PC-9 (cell line): ENCODE measurements at regions not wholly inside any gene's neighbourhood (a gene's known extent, or its start where the extent isn't known, plus 50 kb on each side); places are given as distances from the start of the nearest gene placed in this dataset.

Experiments used
- BruUV-seq: library from RNA; stranded (reverse); fragments of 400-500 nt; replicated peaks from 2 replicates; lab custom pipeline; 2021; lab: Mats Ljungman, UMichigan
- CTCF ChIA-PET: fragments of 300-600 bp; sonication (Branson Sonifier 250); formaldehyde crosslinking; loops from one replicate; lab custom pipeline; 2022; ENCODE audit warnings: antibody characterized with exemption; lab: Charles Lee
- POLR2A ChIA-PET: fragments of 300-600 bp; sonication (Branson Sonifier 250); formaldehyde crosslinking; loops from one replicate; lab custom pipeline; 2022; ENCODE audit warnings: antibody characterized with exemption; ENCODE audit not compliant: unreplicated experiment; lab: Charles Lee
- DNase-seq, 2 experiments: peaks; one replicate each; pipeline versions ENCODE4 v3.0.0 to v3.0.0-alpha.2; 2015 to 2022; ENCODE audit warnings: mixed read lengths in 1 of 2
- H2AFZ ChIP-seq: fragments of 200-600 bp; sonication (generic); 2 replicates; pipeline ENCODE4 v1.8.1; 2017; ENCODE audit warnings: antibody characterized with exemption
- H3F3A ChIP-seq: fragments of 200-600 bp; sonication (generic); 2 replicates; pipeline ENCODE4 v1.8.1; 2017; ENCODE audit warnings: antibody characterized with exemption, mild to moderate bottlenecking, low read depth; ENCODE audit not compliant: insufficient read depth
- H3K27ac ChIP-seq: fragments of 200-600 bp; sonication (generic); 2 replicates; pipeline ENCODE4 v1.6.1; 2016; ENCODE audit warnings: mixed run types
- H3K27me3 ChIP-seq: fragments of 200-600 bp; sonication (generic); 2 replicates; pipeline ENCODE4 v1.6.1; 2016; ENCODE audit warnings: low read depth, mixed run types; ENCODE audit not compliant: insufficient read depth
- H3K36me3 ChIP-seq: fragments of 200-600 bp; sonication (generic); 2 replicates; pipeline ENCODE4 v1.6.1; 2016; ENCODE audit warnings: low read depth, mixed run types
- H3K4me1 ChIP-seq: fragments of 200-600 bp; sonication (generic); replicated peaks from 2 replicates; pipeline ENCODE4 v1.6.1; 2016; ENCODE audit warnings: mixed run types; ENCODE audit not compliant: insufficient read depth
- H3K4me2 ChIP-seq: fragments of 200-600 bp; sonication (generic); 2 replicates; pipeline ENCODE4 v1.6.1; 2017; ENCODE audit warnings: mixed run types
- H3K4me3 ChIP-seq: fragments of 200-600 bp; sonication (generic); 2 replicates; pipeline ENCODE4 v1.6.1; 2016; ENCODE audit warnings: mixed run types
- H3K79me2 ChIP-seq: fragments of 200-600 bp; sonication (generic); 2 replicates; pipeline ENCODE4 v1.6.1; 2017; ENCODE audit warnings: low read depth, mixed run types
- H3K9me2 ChIP-seq: fragments of 200-600 bp; sonication (generic); 2 replicates; pipeline ENCODE4 v1.8.1; 2017; ENCODE audit warnings: mild to moderate bottlenecking; ENCODE audit not compliant: insufficient read depth
- H3K9me3 ChIP-seq: fragments of 200-600 bp; sonication (generic); 2 replicates; pipeline ENCODE4 v1.8.1; 2016; ENCODE audit warnings: low read depth; ENCODE audit not compliant: insufficient read depth
- H4K20me1 ChIP-seq: fragments of 200-600 bp; sonication (generic); 2 replicates; pipeline ENCODE4 v1.8.1; 2017; ENCODE audit not compliant: insufficient read depth
- CTCF ChIP-seq: fragments of 200-600 bp; sonication (generic); conservative IDR thresholded peaks from 2 replicates; pipeline ENCODE4 v1.6.1; 2017; ENCODE audit warnings: mixed run types, antibody characterized with exemption, mild to moderate bottlenecking, moderate library complexity
- EZH2 ChIP-seq: fragments of 200-600 bp; sonication (generic); IDR thresholded peaks from 2 replicates; pipeline ENCODE4 v1.8.0; 2017; ENCODE audit warnings: antibody characterized with exemption, low read depth
- intact Hi-C: fragments of 100-400 bp; cut with micrococcal nuclease; formaldehyde crosslinking; loops from one replicate; pipeline ENCODE4 v1.10.0; 2022; ENCODE audit not compliant: unreplicated experiment

GRCh38 chr9:115286411-115286810 is 168.5 kb upstream of the TNC start:
- POLR2A ChIA-PET, result no interaction called here
- intact Hi-C loops, result no loop called here
- no peak overlapping the region for H3K4me3 ChIP-seq
- CTCF ChIA-PET, result no interaction called here
- no peaks in the 10 kb centered on the region for H3K36me3 ChIP-seq
- H4K20me1 ChIP-seq, result no peaks in the 10 kb centered on the region
- H3K27me3 ChIP-seq, result no peaks in the 10 kb centered on the region
- no peak overlapping the region for H3K4me2 ChIP-seq
- peaks cover 4% of the 10 kb centered on the region for H3K4me1 ChIP-seq
- no peak overlapping the region for H3K27ac ChIP-seq
- H3K79me2 ChIP-seq, result no peaks in the 10 kb centered on the region
- H3F3A ChIP-seq, result no peaks in the 10 kb centered on the region
- no TSS peak for BruUV-seq
- H3K9me2 ChIP-seq, result no peaks in the 10 kb centered on the region
- no peak for TF ChIP-seq CTCF
- no peak for TF ChIP-seq EZH2
- no peak for DNase-seq
- no peaks in the 10 kb centered on the region for H3K9me3 ChIP-seq
- H2AFZ ChIP-seq, result no peak overlapping the region

- H3F3A ChIP-seq, result peaks cover 10% of the 10 kb centered on the region; the same call in 1 of the 2 replicates
- H3K9me3 ChIP-seq, result no peaks in the 10 kb centered on the region
- H3K36me3 ChIP-seq, result no peaks in the 10 kb centered on the region
- H3K4me3 ChIP-seq, result no peak overlapping the region
- POLR2A ChIA-PET, result no interaction called here
- intact Hi-C loops, result no loop called here
- H3K27ac ChIP-seq, result no peak overlapping the region
- no peak for DNase-seq
- BruUV-seq, result no TSS peak
- H3K27me3 ChIP-seq, result no peaks in the 10 kb centered on the region
- H3K4me1 ChIP-seq, result peaks cover 18% of the 10 kb centered on the region
- no peaks in the 10 kb centered on the region for H3K79me2 ChIP-seq
- H2AFZ ChIP-seq, result no peak overlapping the region
- no peaks in the 10 kb centered on the region for H4K20me1 ChIP-seq
- CTCF ChIA-PET, result no interaction called here
- H3K4me2 ChIP-seq, result no peak overlapping the region
- TF ChIP-seq CTCF (no peak), EZH2 (no peak)
- no peaks in the 10 kb centered on the region for H3K9me2 ChIP-seq
Measured at GRCh38 chr9:115289757-115290208, 171.8 kb upstream of the TNC start.

- no peak for TF ChIP-seq CTCF
- TF ChIP-seq EZH2, result no peak
- H3K4me1 ChIP-seq, result peaks cover 18% of the 10 kb centered on the region
- H3F3A ChIP-seq, result peaks cover 10% of the 10 kb centered on the region; the same call in 1 of the 2 replicates
- no peak overlapping the region for H3K27ac ChIP-seq
- H2AFZ ChIP-seq, result no peak overlapping the region
- intact Hi-C loops, result loop anchor here (1.0 kb wide), 2 partner anchors 30 to 81 kb away; no protein-coding TSS in a partner anchor
- BruUV-seq, result no TSS peak
- H3K36me3 ChIP-seq, result no peaks in the 10 kb centered on the region
- peak; percentile 79 to 85 for DNase-seq
- H3K79me2 ChIP-seq, result no peaks in the 10 kb centered on the region
- no peaks in the 10 kb centered on the region for H3K27me3 ChIP-seq
- no peaks in the 10 kb centered on the region for H3K9me3 ChIP-seq
- no peak overlapping the region for H3K4me3 ChIP-seq
- H4K20me1 ChIP-seq, result no peaks in the 10 kb centered on the region
- H3K4me2 ChIP-seq, result peak overlapping the region; percentile 39
- POLR2A ChIA-PET, result interaction anchor here (0.6 kb wide), 1 partner anchor 760 kb away, joined by 4 read pairs; no protein-coding TSS in a partner anchor
- no peaks in the 10 kb centered on the region for H3K9me2 ChIP-seq
- CTCF ChIA-PET, result no interaction called here
Measured at GRCh38 chr9:115291841-115292240, 173.9 kb upstream of the TNC start.
